HG03432 (cell line): ENCODE measurements at regions not wholly inside any gene's neighbourhood (a gene's known extent, or its start where the extent isn't known, plus 50 kb on each side); places are given as distances from the start of the nearest gene placed in this dataset.

Source experiments
- ATAC-seq: cut with Tn5 transposase; IDR thresholded peaks from one replicate; pipeline ENCODE4 v1.9.1; 2021; ENCODE audit warnings: mild to moderate bottlenecking, moderate library complexity; ENCODE audit not compliant: unreplicated experiment

GRCh38 chr10:44180321-44181168 lies 204.4 kb downstream of the CXCL12 start:
- ATAC-seq = no peak

GRCh38 chr10:44178856-44179255 lies 206.0 kb downstream of the CXCL12 start:
- ATAC-seq = no peak

GRCh38 chr10:44178281-44178680 lies 206.6 kb downstream of the CXCL12 start:
- ATAC-seq = no peak

GRCh38 chr10:44177610-44178009 lies 207.3 kb downstream of the CXCL12 start:
- ATAC-seq = no peak

GRCh38 chr10:44176311-44176710 lies 208.6 kb downstream of the CXCL12 start:
- no peak for ATAC-seq

GRCh38 chr10:44173608-44173894 lies 211.3 kb downstream of the CXCL12 start:
- ATAC-seq = no peak

GRCh38 chr10:44172883-44173607 lies 211.9 kb downstream of the CXCL12 start:
- ATAC-seq = no peak

GRCh38 chr10:44171765-44172164 lies 213.1 kb downstream of the CXCL12 start:
- ATAC-seq = no peak

- no peak for ATAC-seq
Observed at GRCh38 chr10:44168478-44168877, 216.4 kb downstream of the CXCL12 start.

- no peak for ATAC-seq
Observed at GRCh38 chr10:44167752-44168151, 217.1 kb downstream of the CXCL12 start.

GRCh38 chr10:44166441-44166840 lies 218.5 kb downstream of the CXCL12 start:
- ATAC-seq = no peak

- ATAC-seq = no peak
Observed at GRCh38 chr10:44164251-44164956, 220.5 kb downstream of the CXCL12 start.

GRCh38 chr10:44161184-44161583 lies 223.7 kb downstream of the CXCL12 start:
- ATAC-seq = no peak

GRCh38 chr10:44157574-44157973 lies 227.3 kb downstream of the CXCL12 start:
- ATAC-seq = no peak

GRCh38 chr10:44154956-44155355 lies 229.9 kb downstream of the CXCL12 start:
- no peak for ATAC-seq

GRCh38 chr10:44153918-44154670 lies 230.8 kb downstream of the CXCL12 start:
- ATAC-seq = no peak

- no peak for ATAC-seq
Observed at GRCh38 chr10:44143556-44143955, 241.3 kb downstream of the CXCL12 start.

- ATAC-seq = no peak
Observed at GRCh38 chr10:44132361-44133289, 252.3 kb downstream of the CXCL12 start.

GRCh38 chr10:44126291-44126717 lies 258.6 kb downstream of the CXCL12 start:
- no peak for ATAC-seq

GRCh38 chr10:44125879-44126278 lies 259.0 kb downstream of the CXCL12 start:
- no peak for ATAC-seq
